IPS DF 4.7 (cell line): ENCODE measurements at regions not wholly inside any gene's neighbourhood (a gene's known extent, or its start where the extent isn't known, plus 50 kb on each side); places are given as distances from the start of the nearest gene placed in this dataset.

Experiments
- DNase-seq: peaks from one replicate; pipeline ENCODE4 v3.0.0-alpha.2; 2013; ENCODE audit warnings: low spot score; ENCODE audit errors: extremely low read depth

DNA sequence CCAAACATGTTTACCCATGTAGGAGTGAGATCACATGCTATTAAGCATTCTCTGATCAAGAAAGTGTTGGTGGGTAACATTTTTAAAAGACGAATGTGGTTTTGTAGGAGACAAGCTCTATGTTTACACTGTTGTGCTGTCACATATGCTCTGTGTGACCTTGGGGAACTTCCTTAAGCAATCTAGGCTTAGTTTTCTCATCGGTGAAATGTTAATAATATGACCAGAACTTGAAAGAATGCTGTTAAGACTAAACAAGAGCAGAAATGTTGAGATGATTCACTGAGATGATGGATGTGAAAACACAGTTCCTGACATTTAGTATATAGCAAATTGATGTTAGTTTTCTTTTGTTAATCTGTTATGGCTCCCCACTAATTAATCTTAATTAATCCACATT is 860.9 kb upstream of the CNTNAP5 start:
- DNase-seq: no peak

DNA sequence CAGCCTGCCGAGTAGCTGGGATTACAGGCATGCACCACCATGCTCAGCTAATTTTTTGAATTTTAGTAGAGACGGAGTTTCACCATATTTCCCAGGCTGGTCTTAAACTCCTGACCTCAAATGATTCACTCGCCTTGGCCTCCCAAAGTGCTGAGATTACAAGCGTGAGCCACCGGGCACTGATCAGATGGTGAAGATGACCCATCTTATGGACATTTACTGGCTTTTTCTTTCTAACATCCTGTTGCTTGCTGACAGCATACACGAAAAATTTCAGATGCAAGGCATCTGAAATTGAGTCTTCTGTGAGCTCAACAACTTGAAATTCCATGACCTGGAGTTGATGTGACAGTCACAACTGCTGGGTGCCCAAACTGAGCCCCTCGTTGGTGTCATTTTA is 859.5 kb upstream of the CNTNAP5 start:
- DNase-seq: no peak

DNA sequence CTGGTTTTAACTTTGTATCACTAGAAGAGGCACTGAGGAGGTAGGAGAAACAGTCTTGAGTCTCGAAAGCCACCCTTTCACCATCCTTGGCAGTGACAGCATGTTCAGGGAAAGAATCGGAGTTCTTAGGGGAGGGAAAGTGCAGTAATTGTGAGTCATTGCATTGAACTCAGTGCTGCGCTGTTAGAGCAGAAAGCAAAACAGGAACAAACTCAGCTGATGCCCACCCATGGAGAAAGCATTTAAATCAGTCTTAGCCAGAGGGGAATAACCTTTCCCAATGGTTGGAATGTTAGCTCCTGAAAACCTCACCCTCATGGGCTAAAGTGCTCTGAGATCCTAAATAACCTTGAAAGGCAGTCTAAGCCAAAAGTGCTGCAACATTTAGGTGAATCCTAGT is 845.6 kb upstream of the CNTNAP5 start:
- DNase-seq: peak; percentile 9

DNA sequence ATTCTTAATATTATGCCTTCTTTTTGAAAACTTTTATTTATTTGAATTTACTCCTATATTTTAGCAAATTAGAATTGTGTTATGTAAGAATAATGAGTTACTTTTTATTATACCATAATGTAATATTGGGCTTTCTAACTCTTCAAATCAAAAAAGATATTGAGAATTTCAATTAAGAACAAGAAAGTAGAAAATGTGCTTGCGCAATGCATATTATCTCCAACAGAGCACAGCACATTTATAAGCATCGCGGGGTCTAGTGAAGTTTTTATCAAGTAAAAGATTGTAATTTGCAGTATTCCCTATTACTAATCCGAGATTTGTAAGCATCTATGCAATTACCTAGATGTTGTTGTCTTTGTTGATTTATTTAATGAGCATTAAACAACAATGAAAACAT is 829.1 kb upstream of the CNTNAP5 start:
- no peak for DNase-seq

DNA sequence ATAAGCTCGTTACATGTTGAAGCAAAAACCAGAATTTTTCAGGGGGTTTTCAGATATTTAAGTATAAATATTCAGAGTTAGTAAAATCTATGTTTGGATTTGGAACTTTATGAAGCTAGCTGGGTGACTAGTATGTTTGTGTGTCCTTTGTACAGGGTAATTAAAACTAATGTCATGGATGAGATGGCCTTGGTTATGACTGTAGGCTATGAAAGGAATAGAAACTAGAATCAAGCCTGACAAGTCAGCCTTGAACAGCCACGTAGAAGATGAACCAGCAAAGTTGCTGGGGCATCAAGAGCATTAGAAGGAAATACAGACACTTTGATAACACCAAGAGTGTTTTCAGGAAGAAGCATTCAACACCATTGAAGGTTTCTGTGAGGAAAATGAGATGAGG is 825.1 kb upstream of the CNTNAP5 start:
- no peak for DNase-seq

DNA sequence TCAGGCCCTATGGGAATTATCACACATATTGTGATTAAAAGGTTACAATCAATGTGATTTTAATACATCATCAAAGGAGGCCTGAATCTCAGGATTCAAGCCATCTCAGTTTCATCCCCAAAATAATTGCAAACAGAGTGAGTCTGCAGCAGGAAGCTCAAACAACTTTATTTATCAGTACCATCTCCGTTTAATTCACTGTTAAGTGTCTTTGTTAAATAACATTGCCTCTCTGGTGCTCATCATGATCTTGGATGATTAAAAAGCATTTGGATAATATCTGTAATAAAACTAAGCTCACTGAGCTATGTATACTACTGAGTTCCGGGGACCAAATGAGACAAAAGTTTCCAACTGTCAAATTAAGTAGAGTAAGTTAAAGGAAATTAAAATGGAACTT is 817.8 kb upstream of the CNTNAP5 start:
- no peak for DNase-seq

DNA sequence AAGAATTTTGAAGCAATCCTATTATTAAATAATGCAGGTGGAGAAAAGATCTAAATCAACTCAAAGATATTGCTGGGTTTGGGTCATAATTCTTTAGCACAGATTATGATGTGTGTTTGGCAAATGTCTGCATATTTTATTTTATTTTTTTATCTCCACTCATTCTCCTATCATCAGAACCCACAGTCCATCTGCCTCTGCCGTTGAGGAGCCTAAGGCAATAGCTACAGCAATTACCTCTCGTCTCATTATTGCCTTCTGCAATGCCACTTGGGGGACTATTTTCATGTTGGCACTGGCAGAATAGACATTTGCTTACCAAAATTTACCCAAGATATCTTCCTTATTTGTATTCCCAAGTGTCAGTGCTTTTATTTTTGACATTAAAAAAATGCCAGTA is 815.9 kb upstream of the CNTNAP5 start:
- no peak for DNase-seq

DNA sequence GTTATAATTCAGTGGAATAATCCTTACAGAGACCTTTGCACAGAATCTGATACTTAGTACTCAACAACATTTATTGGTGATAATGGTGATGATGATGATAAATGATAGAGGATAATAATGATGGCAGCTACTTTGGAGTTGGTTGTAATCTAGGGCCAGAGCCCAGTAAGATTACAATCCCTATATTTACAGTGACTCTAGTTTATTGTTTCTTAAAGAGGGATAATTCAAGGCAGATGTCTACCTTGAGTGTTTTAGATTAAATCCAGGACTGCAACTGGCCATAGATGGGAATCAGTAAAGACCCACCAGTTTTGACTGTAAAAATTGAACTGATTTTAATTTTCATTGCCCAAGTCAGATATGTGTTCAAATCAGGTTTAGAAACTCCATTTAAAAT is 813.9 kb upstream of the CNTNAP5 start:
- no peak for DNase-seq

DNA sequence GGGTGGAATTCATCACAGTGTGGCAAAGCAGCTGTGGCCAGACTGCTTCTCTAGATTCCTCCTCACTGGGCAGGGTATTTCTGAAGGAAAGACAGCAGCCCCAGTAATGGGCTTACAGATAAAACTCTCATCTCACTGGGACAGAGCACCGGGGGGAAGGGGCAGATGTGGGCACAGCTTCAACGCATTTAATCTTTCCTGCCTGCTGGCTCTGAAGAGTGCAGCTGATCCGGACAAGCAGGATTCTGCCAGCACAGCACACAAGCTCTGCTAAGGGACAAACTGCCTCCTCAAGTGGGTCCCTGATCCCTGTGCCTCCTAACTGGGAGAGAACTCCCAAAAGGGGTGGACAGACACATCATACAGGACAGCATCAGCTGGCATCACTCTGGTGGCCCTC is 779.9 kb upstream of the CNTNAP5 start:
- DNase-seq: no peak

DNA sequence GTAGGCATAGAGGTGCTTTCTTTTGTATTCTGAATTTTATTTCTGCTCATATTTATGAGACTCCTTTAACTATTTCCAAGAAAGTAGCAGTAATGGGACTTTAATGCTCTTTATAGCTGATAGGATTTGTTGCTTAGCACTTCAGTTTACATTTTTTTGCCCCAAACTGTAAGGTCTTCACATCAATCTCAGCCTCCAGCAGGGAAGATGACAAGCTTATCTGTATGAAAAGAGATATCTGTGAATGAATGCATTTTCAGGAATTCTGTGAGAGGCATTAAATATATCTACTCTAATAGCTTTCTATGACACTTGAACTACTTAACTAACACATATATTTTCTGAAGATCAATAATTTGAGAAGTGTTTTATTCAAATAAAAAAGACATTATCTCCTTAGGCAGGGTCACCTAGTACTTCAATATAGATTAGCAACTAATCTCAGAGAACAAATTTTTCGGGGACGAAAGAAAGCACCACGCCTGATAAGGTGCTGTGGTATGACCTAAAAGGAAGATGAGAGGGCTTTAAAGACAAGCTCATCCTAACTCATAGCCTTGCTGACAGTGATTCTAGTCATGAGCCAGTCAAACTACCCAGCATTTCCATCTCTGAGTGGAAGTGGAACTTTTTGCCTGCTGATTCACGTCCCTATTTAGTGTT is 766.1 kb upstream of the CNTNAP5 start:
- no peak for DNase-seq

DNA sequence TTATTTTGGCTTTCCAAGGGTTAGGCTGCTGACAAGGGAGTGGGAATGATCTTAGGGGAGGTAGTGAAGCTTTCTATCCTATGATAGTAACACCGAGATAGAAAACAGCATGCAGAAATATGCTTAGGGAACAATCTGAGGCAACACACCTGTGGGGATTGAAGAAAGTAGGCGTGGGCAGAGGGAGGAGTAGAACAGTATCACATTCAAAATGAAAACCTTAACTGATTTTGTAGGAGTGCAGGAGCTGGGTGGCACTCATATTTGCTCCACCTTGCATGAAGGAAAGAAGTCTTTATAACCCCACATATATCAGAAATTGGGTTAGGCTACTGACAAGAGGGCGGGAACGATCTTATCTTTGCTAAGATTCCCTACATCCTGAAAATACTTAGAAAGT is 762.2 kb upstream of the CNTNAP5 start:
- DNase-seq: no peak

DNA sequence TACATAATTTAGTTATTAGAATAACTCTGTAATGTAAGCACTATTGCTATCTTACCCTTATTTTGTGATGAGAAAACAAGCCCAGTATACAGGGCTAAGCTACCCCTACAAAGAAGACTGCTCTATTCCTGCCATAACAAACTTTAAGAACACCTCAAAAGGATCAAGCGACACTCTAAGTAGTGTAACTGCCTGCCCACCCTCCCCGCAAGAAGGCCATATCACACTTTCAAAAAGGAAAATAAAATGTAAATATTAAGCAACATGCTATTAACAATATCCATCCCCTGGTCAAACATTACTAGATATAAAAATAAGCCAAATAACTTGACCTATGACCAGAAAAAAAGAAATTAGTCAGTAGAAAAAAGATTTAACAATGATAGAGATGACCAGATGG is 741.7 kb upstream of the CNTNAP5 start:
- DNase-seq: no peak

DNA sequence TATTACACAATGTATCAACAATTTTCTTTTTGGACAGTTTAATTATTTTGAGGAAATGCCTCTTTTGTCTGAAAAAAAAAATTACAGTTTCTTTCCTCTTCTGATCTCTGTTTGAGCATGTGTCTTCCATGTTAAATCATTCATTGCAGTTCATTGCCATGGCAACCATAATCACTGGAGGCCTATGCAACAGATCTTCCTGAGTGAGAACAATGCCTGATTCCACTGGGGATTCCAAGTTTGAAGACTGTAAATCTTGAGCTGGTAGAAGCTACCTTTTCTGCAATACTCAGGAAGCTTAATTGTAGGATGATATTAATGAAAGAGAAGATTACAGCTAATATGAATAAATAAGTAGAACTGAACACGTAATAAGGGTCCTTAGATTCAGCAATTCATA is 721.4 kb upstream of the CNTNAP5 start:
- no peak for DNase-seq
